A549 (cell line): ENCODE measurements at regions not wholly inside any gene's neighbourhood (a gene's known extent, or its start where the extent isn't known, plus 50 kb on each side); places are given as distances from the start of the nearest gene placed in this dataset.
"Not testable (repeated sequence)": the region's sequence is repeated elsewhere in the genome, so short reads cannot be mapped to it uniquely, and the experiment has no call there.

ENCODE experiments used
- ATAC-seq, 2 experiments: fragments of 200-7000 bp in 1 of 2; fragments of >200 bp in 1 of 2; cut with Nextera tagmentation in 1 of 2; cut with Tn5 transposase in 1 of 2; 3 replicates each; pipeline versions ENCODE4 v1.8.0 to v1.9.1; 2018 to 2020; ENCODE audit warnings: mild to moderate bottlenecking in 1 of 2, moderate library complexity in 1 of 2
- CTCF ChIA-PET: fragments of 300-600 bp; sonication (Branson Sonifier 250); formaldehyde crosslinking; extraction: SDS; loops from one replicate; lab custom pipeline; 2021; ENCODE audit warnings: antibody characterized with exemption, inconsistent platforms; lab: Yijun Ruan, JAX
- POLR2A ChIA-PET: fragments of 350-600 bp; formaldehyde crosslinking; extraction: SDS; loops from one replicate; lab custom pipeline; 2021; ENCODE audit warnings: antibody characterized with exemption, inconsistent platforms; lab: Yijun Ruan, JAX
- DNase-seq, 2 experiments: peaks; one replicate each; pipeline versions ENCODE4 v3.0.0 to v3.0.0-alpha.2; 2011 to 2016; ENCODE audit warnings: low read depth in 1 of 2, low spot score in 1 of 2
- FAIRE-seq: peaks from 2 replicates; lab custom pipeline; 2011; peaks lifted over from hg19 to GRCh38; lab: Jason Lieb, UNC
- H3K27ac ChIP-seq, 2 experiments: fragments of >200 bp; sonication (Bioruptor Twin); formaldehyde crosslinking; 3 replicates each; pipeline ENCODE4 v1.5.1; 2016 to 2017
- H3K4me1 ChIP-seq: fragments of >200 bp; sonication (Bioruptor Twin); formaldehyde crosslinking; 3 replicates; pipeline ENCODE4 v1.6.1; 2016
- H3K4me2 ChIP-seq: fragments of >200 bp; sonication (Bioruptor Twin); formaldehyde crosslinking; 3 replicates; pipeline ENCODE4 v1.6.1; 2016
- H3K4me3 ChIP-seq: fragments of >200 bp; sonication (Bioruptor Twin); formaldehyde crosslinking; 3 replicates; pipeline ENCODE4 v1.5.1; 2016
- H3K9me3 ChIP-seq: fragments of >200 bp; sonication (Bioruptor Twin); formaldehyde crosslinking; 3 replicates; pipeline ENCODE4 v1.6.1; 2016
- CBX2 ChIP-seq: fragments of 200-600 bp; sonication (generic); IDR thresholded peaks from 2 replicates; pipeline ENCODE4 v1.6.1; 2016; ENCODE audit warnings: low read depth, mild to moderate bottlenecking, borderline replicate concordance
- CHD2 ChIP-seq: fragments of 150-350 bp; IDR thresholded peaks from 2 replicates; pipeline ENCODE4 v1.6.1; 2014; ENCODE audit warnings: low read length; ENCODE audit not compliant: partially characterized antibody
- EHF ChIP-seq: fragments of 250-450 bp; sonication (Bioruptor Pico); IDR thresholded peaks from 2 replicates; pipeline ENCODE4 v1.5.0; 2020; ENCODE audit warnings: mild to moderate bottlenecking
- EHMT2 ChIP-seq: fragments of 200-600 bp; sonication (generic); IDR thresholded peaks from 2 replicates; pipeline ENCODE4 v1.6.1; 2016; ENCODE audit warnings: antibody characterized with exemption, low read depth, mild to moderate bottlenecking, moderate library complexity
- EP300 ChIP-seq, 2 experiments: fragments of >200 bp; sonication (Bioruptor Twin); formaldehyde crosslinking; IDR thresholded peaks; 2 replicates in 1 of 2; 3 replicates in 1 of 2; pipeline ENCODE4 v1.6.1; 2016 to 2017
- ESRRA ChIP-seq: fragments of 150-350 bp; IDR thresholded peaks from 2 replicates; pipeline ENCODE4 v1.6.1; 2014; ENCODE audit warnings: mild to moderate bottlenecking, low read length, borderline replicate concordance
- FOSB ChIP-seq: fragments of 250-450 bp; sonication (Bioruptor Pico); IDR thresholded peaks from 2 replicates; pipeline ENCODE4 v1.5.0; 2020; ENCODE audit warnings: mild to moderate bottlenecking, moderate library complexity
- GATA3 ChIP-seq: IDR thresholded peaks from 2 replicates; pipeline ENCODE4 v1.6.1; 2012; ENCODE audit warnings: borderline replicate concordance
- HEYL ChIP-seq: fragments of 250-450 bp; sonication (Bioruptor Pico); IDR thresholded peaks from 2 replicates; pipeline ENCODE4 v1.8.0; 2021; ENCODE audit warnings: mild to moderate bottlenecking, moderate library complexity
- HOXB13 ChIP-seq: fragments of 250-450 bp; sonication (Bioruptor Pico); IDR thresholded peaks from 2 replicates; pipeline ENCODE4 v1.5.0; 2020; ENCODE audit warnings: low read depth, mild to moderate bottlenecking, moderate library complexity
- JUNB ChIP-seq: fragments of >200 bp; sonication (Bioruptor Twin); formaldehyde crosslinking; IDR thresholded peaks from 2 replicates; pipeline ENCODE4 v1.6.1; 2016
- KDM1A ChIP-seq: fragments of 200-600 bp; sonication (generic); IDR thresholded peaks from 2 replicates; pipeline ENCODE4 v1.6.1; 2016; ENCODE audit warnings: low read depth, mild to moderate bottlenecking
- MYC ChIP-seq: IDR thresholded peaks from 2 replicates; pipeline ENCODE4 v1.6.1; 2012; ENCODE audit warnings: mild to moderate bottlenecking, inconsistent platforms, low read length, improper control_type of control experiment, borderline replicate concordance
- NPAS2 ChIP-seq: fragments of 250-450 bp; sonication (Bioruptor Pico); IDR thresholded peaks from 2 replicates; pipeline ENCODE4 v1.8.0; 2022; ENCODE audit warnings: mild to moderate bottlenecking, moderate library complexity, borderline replicate concordance
- NR3C1 ChIP-seq: fragments of >200 bp; sonication (Bioruptor Twin); formaldehyde crosslinking; IDR thresholded peaks from 3 replicates; pipeline ENCODE4 v1.6.1; 2017
- PHF8 ChIP-seq: fragments of 200-600 bp; sonication (generic); IDR thresholded peaks from 2 replicates; pipeline ENCODE4 v1.6.1; 2016; ENCODE audit warnings: low read depth, mild to moderate bottlenecking, antibody characterized with exemption, moderate library complexity, borderline replicate concordance
- POLR2AphosphoS2 ChIP-seq: conservative IDR thresholded peaks from 2 replicates; pipeline ENCODE4 v1.6.1; 2012; ENCODE audit warnings: low read length, improper control_type of control experiment, inconsistent platforms
- SREBF2 ChIP-seq: fragments of 450-650 bp; IDR thresholded peaks from 2 replicates; pipeline ENCODE4 v1.6.1; 2014; ENCODE audit warnings: mild to moderate bottlenecking, moderate library complexity
- TP53 ChIP-seq: fragments of 250-450 bp; sonication (Bioruptor Pico); IDR thresholded peaks from 2 replicates; pipeline ENCODE4 v1.5.0; 2021; ENCODE audit warnings: mild to moderate bottlenecking, moderate library complexity
- ZC3H11A ChIP-seq: fragments of 450-650 bp; IDR thresholded peaks from 2 replicates; pipeline ENCODE4 v1.6.1; 2014; ENCODE audit warnings: antibody characterized with exemption, mild to moderate bottlenecking
- WGBS: methylation state at CpG from one replicate; pipeline ENCODE4 v1.1.6; 2017; ENCODE audit errors: missing lambda C conversion rate; 5-methylcytosine and 5-hydroxymethylcytosine counted together
- TF ChIP-seq, protein P1 (sequence below): fragments of >200 bp; sonication (Bioruptor Twin); formaldehyde crosslinking; IDR thresholded peaks from 3 replicates; pipeline ENCODE4 v1.5.1; 2016
- TF ChIP-seq, protein P2 (sequence below): fragments of >200 bp; sonication (Bioruptor Twin); formaldehyde crosslinking; IDR thresholded peaks from 2 replicates; pipeline ENCODE4 v1.6.1; 2016
- TF ChIP-seq, protein P3 (sequence below): fragments of 250-450 bp; sonication (Bioruptor Pico); IDR thresholded peaks from 2 replicates; pipeline ENCODE4 v1.5.0; 2021; ENCODE audit warnings: mild to moderate bottlenecking, moderate library complexity, borderline replicate concordance
- TF ChIP-seq, protein P4 (sequence below): IDR thresholded peaks from 2 replicates; pipeline ENCODE4 v1.6.1; 2012
- TF ChIP-seq, protein P5 (sequence below): fragments of 450-650 bp; IDR thresholded peaks from 2 replicates; pipeline ENCODE4 v1.6.1; 2014; ENCODE audit warnings: antibody characterized with exemption

DNA sequence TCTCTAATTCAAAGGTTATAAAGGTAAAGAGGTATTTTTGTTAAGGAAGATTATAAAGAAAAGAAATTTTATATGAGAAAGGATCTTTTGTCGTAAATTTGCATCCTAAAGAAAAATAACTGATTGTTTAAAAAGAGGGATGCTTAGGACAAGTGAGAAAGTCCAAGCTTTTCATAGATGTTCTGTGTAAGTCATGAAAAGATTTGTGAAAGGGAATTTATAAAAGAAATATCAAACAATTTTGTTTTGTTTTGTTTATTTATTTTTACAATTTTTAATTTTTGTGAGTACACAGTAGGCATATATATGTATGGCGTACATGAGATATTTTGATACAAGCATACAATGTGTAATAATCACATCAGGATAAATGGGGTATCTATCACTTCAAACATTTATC is 145.2 kb downstream of the ADSS2 start:
- Histone ChIP-seq H3K4me1 (peaks cover 24% of the 10 kb centered on the region), H3K9me3 (peaks cover 7% of the 10 kb centered on the region; the same call in 2 of the 3 replicates), H3K4me2 (no peak overlapping the region), H3K27ac (no peak overlapping the region), H3K4me3 (no peak overlapping the region)
- DNase-seq (no peak), ATAC-seq (no peak), FAIRE-seq (no peak)
- WGBS, result 83% methylated on average over 2 of the region's 2 CpGs
- CTCF ChIA-PET, result no interaction called here
- no peak for TF ChIP-seq MYC
- no peak for TF ChIP-seq ESRRA
- TF ChIP-seq, protein P1, sequence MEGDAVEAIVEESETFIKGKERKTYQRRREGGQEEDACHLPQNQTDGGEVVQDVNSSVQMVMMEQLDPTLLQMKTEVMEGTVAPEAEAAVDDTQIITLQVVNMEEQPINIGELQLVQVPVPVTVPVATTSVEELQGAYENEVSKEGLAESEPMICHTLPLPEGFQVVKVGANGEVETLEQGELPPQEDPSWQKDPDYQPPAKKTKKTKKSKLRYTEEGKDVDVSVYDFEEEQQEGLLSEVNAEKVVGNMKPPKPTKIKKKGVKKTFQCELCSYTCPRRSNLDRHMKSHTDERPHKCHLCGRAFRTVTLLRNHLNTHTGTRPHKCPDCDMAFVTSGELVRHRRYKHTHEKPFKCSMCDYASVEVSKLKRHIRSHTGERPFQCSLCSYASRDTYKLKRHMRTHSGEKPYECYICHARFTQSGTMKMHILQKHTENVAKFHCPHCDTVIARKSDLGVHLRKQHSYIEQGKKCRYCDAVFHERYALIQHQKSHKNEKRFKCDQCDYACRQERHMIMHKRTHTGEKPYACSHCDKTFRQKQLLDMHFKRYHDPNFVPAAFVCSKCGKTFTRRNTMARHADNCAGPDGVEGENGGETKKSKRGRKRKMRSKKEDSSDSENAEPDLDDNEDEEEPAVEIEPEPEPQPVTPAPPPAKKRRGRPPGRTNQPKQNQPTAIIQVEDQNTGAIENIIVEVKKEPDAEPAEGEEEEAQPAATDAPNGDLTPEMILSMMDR, result no peak
- no peak for TF ChIP-seq SREBF2
- no peak for TF ChIP-seq CBX2
- no peak for TF ChIP-seq GATA3
- no peak for TF ChIP-seq NPAS2 (CRISPR knock-in tag)
- no peak for TF ChIP-seq NR3C1
- TF ChIP-seq EP300 (IDR thresholded peaks at IDR 0.05), result no peak
- TF ChIP-seq ZC3H11A, result no peak
- POLR2A ChIA-PET, result no interaction called here

DNA sequence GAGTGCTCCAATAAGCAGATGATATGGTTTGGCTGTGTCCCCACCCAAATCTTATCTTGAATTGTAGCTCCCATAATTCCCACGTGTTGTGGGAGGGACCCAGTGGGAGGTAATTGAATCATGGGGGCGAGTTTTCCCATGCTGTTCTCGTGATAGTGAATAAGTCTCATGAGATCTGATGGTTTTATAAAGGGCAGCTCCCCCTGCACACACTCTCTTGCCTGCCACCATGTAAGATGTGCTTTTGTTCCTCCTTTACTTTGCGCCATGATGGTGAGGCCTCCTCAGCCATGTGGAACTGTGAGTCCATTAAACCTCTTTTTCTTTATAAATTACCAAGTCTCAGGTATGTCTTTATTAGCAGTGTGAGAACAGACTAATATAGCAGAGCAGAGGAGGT is 142.5 kb downstream of the ADSS2 start:
- FAIRE-seq, result not testable (repeated sequence)

DNA sequence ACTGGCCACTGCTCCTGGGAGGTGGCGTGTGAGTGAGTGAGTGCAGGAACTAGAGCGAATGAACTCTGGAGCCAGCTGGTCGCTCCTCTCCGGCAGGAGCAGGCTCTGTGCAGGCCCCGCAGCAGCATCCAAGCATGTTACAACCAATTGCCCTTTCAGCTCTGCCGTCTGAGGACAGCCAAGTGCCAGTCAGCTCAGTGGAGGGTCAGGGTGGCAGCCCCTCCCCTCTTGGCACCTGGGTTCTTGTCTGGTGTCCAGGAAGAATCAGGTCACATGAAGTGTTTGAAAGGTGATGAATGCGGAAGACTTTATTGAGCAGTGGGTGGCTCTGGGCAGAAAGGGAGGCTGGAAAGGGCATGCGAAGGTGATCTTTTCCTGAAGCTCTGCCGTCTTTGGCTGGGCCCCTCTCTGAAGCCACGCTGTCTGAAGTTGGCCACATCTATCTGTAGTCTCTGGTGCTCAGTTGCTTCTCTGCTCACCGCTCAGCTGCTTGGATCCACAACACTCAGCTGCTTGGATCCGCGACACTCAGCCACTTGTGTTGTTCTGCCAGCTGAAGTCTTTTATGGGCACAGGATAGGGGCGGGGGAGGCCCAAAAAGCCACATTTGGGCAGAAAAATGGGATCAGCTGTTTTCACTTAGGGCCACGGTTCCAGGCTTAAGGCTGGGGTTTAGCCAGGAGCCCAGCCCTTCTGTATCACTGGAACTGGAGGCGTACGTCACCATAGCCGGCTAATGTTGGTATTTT is 139.8 kb downstream of the ADSS2 start:
- ATAC-seq, result no peak
- WGBS, result 83% methylated on average over 18 of the region's 18 CpGs

More for the DNA sequence above, 142.5 kb downstream of the ADSS2 start:
- H3K4me3 ChIP-seq, H3K4me1 ChIP-seq, H3K4me2 ChIP-seq, POLR2A ChIA-PET, ATAC-seq, H3K9me3 ChIP-seq, DNase-seq, H3K27ac ChIP-seq: not testable (repeated sequence)
- WGBS, result 44% methylated on average over 4 of the region's 4 CpGs
- CTCF ChIA-PET, result interaction anchor here (0.8 to 2.2 kb wide), 2 partner anchors 10 to 12 kb away, joined by 3 to 10 read pairs; no protein-coding TSS in a partner anchor

More for the DNA sequence above, 139.8 kb downstream of the ADSS2 start:
- POLR2A ChIA-PET, result no interaction called here
- no peak overlapping the region for H3K27ac ChIP-seq
- no peaks in the 10 kb centered on the region for H3K4me1 ChIP-seq
- FAIRE-seq (no peak), DNase-seq (no peak)
- TF ChIP-seq, protein P2, sequence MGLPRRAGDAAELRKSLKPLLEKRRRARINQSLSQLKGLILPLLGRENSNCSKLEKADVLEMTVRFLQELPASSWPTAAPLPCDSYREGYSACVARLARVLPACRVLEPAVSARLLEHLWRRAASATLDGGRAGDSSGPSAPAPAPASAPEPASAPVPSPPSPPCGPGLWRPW, result no peak
- TF ChIP-seq, protein P3, sequence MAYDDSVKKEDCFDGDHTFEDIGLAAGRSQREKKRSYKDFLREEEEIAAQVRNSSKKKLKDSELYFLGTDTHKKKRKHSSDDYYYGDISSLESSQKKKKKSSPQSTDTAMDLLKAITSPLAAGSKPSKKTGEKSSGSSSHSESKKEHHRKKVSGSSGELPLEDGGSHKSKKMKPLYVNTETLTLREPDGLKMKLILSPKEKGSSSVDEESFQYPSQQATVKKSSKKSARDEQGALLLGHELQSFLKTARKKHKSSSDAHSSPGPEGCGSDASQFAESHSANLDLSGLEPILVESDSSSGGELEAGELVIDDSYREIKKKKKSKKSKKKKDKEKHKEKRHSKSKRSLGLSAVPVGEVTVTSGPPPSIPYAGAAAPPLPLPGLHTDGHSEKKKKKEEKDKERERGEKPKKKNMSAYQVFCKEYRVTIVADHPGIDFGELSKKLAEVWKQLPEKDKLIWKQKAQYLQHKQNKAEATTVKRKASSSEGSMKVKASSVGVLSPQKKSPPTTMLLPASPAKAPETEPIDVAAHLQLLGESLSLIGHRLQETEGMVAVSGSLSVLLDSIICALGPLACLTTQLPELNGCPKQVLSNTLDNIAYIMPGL (CRISPR knock-in tag), result no peak
- no peak for TF ChIP-seq EHF (CRISPR knock-in tag)
- TF ChIP-seq, protein P4, sequence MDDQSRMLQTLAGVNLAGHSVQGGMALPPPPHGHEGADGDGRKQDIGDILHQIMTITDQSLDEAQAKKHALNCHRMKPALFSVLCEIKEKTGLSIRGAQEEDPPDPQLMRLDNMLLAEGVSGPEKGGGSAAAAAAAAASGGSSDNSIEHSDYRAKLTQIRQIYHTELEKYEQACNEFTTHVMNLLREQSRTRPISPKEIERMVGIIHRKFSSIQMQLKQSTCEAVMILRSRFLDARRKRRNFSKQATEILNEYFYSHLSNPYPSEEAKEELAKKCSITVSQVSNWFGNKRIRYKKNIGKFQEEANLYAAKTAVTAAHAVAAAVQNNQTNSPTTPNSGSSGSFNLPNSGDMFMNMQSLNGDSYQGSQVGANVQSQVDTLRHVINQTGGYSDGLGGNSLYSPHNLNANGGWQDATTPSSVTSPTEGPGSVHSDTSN, result no peak
- TF ChIP-seq POLR2AphosphoS2, result no peak
- TF ChIP-seq FOSB (CRISPR knock-in tag), result no peak
- no peak for TF ChIP-seq JUNB
- TF ChIP-seq HOXB13 (CRISPR knock-in tag), result no peak
- TF ChIP-seq CHD2, result no peak
- no peak for TF ChIP-seq TP53
- no peak for TF ChIP-seq EHMT2
- TF ChIP-seq, protein P5, sequence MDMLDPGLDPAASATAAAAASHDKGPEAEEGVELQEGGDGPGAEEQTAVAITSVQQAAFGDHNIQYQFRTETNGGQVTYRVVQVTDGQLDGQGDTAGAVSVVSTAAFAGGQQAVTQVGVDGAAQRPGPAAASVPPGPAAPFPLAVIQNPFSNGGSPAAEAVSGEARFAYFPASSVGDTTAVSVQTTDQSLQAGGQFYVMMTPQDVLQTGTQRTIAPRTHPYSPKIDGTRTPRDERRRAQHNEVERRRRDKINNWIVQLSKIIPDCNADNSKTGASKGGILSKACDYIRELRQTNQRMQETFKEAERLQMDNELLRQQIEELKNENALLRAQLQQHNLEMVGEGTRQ, result no peak
- no peak for TF ChIP-seq PHF8
- no peak for TF ChIP-seq HEYL (CRISPR knock-in tag)
- TF ChIP-seq ESRRA, result no peak
- no peak for TF ChIP-seq KDM1A
- CTCF ChIA-PET, result interaction anchor here (1.1 to 2.8 kb wide), 2 partner anchors 9 to 13 kb away, joined by 6 to 13 read pairs; no protein-coding TSS in a partner anchor
- peaks cover 3% of the 10 kb centered on the region; the same call in 2 of the 3 replicates for H3K9me3 ChIP-seq
- no peak overlapping the region for H3K4me2 ChIP-seq
- H3K4me3 ChIP-seq, result no peak overlapping the region
